ENCODE measurements at regions not wholly inside any gene's neighbourhood (a gene's known extent, or its start where the extent isn't known, plus 50 kb on each side); places are given as distances from the start of the nearest gene placed in this dataset.

DNA sequence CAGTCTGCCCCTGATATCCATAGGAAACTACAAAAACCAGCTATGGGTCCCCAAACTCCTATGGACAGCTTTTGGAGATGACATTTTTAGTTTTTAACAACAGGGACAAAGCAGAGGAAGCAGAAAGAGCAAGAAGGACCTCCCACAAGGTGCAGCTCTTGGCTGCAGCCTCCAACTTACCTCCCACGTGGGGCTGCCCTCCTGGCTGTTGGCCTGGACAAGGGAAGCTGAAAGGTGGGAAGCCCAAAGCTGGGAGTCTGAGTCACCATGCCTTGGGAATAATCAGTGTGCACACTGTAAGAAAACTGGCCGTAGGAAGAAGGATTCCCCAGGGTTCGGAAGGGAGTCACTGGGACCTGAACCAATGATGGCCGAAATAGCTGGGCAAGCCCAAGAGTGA lies 51.8 kb upstream of the PAX1 start:
- DNase-seq, result no peak

DNA sequence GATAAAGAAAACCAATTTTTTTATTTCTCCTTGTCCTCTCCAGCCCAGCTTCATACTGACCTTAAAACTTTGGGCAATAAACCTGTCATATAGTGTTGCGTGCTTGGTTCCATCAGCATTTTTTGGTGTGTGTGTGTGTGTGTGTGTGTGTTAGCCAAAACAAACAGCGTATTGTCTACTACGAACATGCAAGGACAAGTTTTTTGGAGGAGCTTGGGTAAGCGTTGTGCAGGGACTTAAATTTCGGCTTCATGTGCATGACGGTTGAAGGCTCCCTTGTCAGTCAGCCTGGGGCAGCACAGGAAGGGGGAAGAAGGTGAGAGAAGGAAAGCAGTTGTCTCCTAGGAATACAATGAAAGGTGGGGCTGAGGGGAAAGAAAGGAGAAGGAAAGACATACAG lies 62.0 kb upstream of the PAX1 start:
- no peak for DNase-seq

DNA sequence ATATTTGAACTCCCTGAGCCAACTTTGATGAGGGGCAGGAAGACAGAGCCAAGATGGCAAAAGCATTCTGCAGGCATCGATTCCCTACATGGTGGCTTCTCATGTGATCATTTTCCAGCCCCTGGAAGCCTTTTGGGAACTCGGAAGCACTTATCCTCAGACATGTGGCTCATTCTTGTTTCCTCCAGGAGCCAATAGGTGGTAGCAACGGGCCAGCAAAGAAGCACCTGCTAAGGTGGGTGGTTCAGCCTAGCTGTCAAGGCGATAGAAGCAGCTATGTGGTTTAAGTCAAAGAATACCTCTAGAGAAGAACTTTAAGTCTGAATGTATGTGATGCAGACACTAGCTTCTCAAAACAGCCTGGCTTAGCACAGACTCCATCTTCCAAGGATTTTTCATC lies 64.9 kb upstream of the PAX1 start:
- DNase-seq, result no peak

DNA sequence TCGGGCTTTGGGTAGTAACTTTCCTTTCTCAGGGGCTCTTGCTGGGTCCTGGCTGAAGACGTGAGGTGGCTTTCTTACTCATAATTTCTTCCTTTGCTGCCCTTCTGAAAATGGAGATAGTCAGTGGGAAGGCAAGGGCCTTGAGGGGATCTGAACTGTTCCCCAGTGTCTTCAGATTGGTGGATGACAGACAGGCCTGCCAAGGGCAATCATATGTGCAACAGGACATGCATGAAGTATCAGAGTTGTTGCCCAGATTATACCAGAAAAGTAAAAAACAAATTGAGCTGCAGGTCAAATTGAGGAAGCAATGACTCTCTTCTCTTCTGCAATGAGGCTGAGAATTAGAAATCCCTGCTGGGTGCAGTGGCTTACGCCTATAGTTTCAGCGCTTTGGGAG lies 71.6 kb upstream of the PAX1 start:
- DNase-seq, result no peak

DNA sequence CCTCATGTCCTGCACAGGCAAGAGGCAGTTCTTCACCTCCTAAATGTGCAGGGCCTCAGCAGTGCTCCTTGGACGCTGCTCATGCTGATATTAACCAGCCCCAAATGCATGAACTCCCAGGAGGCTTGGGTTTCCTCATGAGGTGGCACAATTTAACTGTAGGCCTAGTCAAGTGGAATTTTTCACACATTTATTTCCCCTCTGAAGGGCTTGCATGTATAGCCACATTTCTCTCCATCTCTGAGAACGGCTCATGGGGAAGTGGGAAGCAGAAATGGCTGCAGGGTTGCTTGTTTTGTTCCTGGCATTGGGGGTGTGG lies 72.8 kb upstream of the PAX1 start:
- DNase-seq, result no peak

DNA sequence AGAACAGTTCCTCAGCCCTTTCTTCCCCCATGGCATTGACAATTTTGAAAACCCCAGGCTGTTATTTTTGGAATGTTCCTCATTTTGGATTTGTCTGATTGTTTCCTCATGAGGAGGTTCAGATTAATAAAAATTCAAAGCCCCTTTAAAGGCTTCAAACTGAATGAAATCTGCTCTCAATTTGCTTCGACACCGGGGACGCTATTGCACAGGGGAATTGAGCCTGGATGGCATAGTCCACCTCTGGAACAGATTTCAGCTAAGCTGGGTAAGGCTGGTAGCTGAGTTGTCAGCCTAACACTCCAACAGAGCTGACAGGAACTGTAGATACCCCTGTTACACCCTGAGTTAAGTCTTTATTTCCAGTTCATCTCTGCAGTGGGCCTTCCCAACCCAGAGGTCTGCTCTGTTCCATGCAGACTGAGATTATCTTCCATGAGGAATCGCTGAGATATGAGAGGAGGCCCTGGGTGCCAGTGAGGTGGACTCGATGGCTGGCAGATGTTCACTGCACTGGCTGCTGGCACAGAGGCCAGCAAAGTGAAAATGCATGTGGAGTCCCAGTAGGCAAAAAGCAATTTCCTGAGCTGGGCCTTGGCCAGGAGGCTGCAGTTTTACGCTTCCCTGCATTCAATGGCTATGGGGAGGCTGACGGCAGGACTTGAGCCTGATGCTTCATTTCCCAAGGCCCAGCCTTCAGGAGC lies 73.3 kb upstream of the PAX1 start:
- no peak for DNase-seq

DNA sequence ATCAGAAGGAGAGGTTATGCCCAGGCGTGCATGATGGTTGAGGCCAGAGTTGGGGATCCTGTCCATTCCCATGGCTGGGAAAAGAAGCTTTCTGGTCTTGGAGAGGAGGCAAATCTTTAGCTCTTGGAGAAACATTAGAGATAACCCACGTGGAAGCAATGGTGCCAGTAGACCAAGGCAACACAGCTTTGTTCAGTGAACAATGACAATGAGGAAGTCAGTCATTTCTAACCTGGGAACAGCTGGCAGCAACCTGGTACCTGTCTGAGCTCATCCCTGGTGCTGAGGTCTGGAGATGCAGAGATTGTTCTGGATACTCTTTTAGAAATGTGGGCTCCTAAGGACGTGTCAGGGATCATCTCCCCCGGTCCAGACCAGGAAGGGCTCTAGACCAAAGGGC lies 76.7 kb upstream of the PAX1 start:
- DNase-seq, result no peak

DNA sequence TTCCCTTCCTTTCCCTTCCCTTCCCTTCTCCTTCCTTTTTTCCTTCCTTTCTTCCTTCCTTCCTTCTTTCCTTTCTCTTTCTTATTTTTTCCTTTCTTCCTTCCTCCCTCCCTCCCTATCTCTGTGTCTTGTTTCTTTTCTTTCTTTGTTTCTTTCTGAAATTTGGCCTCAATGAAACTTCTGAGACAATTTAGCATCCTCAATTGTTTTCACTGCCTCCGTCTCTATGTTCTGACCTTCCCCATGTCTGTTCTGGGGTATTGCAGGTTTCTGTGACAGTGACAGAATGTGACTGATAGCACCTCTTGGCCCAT lies 81.7 kb upstream of the PAX1 start:
- DNase-seq, result no peak

DNA sequence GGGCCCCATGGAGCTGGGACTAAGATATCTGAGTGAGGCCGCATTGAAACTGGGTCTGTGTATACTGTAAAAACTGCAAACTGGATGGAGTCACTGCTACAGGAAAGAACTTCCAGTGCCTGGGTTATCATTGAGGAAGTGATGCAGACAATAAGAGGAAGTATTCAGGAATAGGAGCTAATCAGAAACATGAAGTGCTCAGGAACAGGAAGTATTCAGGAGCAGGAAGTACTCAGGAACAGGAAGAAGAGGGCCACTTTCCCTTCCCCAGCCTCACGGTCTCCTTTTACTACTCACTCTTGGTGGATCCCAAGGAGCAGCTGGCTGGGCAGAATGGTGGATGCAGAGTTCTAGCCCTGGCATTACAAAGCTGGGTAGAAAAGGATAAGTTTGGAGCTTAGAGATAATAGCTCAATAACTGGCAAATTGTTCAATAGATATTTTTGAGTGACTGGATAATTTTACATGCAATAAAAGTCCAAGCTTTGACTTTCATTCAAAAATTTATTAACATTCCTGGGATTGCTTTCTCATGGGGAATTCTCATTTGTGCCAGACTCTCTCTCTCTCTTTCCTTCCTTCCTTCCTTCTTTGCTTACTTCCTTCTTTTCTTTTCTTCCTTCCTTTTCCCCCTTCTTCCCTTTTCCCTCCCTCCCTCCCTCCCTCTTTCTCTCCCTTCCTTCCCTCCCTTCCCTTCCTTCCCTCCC lies 82.2 kb upstream of the PAX1 start:
- no peak for DNase-seq

DNA sequence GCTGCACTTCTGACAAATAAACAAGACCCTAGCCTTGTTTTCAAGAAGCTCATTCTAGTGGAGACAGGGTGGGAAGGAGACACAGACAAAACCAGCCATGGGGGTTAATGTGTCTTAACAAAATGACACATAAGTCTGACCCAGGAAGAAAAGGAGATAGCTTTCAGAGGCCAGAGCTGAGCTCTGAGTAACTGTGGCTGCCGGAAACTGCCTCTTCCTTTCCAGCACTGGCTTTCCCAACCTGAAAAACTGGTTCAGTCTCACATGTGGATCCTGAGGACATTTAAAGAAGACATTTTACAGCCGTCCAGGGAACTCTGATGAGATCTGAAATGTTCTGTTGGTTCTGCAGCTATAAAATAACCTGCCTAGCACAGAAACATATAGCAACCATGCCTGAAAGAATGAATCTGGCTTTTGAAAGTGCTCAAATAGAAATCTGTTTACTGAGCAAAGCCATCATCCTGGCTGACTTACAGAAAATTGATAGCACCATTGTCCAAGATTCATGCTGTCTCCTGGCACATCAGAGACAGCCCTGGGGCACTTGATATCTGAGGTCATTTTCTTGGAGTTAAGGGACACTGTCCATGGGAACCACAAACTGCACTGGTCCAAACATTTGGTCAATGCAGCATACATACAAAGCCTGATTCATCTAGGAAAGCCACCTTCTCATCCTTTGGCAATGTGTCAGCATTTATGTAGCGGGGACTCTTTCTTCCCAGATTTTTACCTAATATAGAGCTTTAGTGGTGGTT lies 83.2 kb upstream of the PAX1 start:
- no peak for DNase-seq

DNA sequence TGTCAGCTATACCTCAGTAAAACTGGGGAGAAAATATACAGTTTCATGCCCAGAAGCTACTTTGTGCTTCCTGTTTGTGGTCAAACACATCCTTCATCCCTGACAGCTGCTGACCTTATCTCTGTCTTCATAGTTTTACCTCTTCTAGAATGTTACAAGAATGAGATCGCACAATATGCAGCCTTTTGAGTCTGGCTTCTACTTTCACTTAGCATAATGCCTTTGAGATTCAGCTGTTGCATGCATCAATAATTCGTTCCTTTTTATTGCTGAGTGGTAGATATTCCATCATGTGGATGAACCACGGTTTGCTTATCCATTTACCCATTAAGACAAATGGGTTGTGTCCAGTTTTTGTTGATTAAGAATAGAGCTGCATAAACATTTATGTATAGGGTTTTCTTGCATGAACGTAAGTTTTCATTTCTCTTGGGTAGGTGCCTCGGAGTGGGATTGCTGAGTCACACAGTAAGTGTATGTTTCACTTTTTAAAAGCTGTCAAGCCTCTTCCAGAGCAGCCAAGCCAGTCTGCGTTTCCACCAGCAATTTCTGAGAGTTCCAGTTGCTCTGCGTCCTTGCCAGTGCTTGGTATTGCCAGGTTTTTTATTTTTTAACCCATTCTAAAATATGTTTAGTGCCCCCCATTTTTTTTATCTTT lies 86.6 kb upstream of the PAX1 start:
- no peak for DNase-seq

DNA sequence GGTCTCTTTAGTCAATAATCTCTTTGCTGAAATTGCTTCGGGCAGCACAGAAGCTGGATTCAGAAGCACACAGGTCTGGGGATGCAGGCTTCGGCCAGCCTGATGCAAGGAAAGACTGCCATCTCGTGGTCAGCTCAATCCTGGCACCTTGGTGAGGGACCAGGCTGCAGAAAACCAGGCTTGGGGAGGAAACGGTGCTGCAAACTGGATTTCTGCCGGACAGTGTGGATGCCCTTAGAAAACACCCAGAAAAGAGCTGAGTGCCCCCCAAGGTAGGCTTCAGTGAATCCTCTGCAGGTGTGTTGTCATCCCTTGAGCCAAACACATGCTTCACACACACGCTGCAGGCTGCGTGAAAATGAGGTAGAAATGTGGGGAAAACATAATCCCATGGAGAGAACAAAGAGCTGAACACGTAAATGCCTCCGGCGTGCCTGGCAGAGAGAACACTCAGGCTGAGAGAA lies 89.8 kb upstream of the PAX1 start:
- peak; percentile 2 to 10 (median 4) for DNase-seq

DNA sequence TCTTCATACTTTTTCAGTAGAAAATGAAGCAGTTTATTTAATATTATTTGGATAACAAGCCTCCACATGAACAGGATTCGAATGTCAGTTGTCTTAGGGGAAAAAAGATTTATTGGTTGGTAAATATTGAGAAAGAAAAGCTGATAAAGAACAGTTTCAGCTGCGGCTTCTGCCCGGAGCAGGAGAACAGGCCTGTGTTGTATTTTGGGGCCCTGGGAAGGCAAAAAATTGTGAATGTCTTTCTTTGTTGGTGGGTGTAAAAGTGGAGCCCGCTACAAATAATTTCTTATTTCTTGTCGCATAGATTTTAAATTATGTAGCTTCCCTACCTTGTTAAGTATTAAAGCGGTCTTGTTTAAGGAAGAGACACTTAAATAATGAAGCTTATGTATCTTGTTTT lies 90.5 kb upstream of the PAX1 start:
- DNase-seq, result no peak

DNA sequence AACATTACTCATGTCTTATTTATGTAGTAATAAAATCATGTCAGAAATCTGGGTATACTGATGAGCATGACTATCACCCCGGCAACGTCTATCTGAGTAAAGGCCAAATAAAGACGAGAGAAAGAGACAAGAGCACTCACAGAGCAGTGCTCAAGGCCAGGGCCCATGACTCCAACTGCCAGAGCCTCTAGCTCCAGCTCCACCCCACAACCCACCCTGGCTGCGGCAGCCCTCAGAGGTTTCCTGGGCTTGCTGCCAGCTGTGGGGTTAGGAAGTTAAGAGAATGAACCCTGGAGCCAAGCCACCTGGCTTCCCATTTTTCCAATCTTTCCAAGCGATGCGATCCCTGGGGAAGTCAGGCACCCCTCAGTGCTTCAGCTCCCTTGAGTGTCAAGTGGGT lies 92.0 kb upstream of the PAX1 start:
- no peak for DNase-seq

DNA sequence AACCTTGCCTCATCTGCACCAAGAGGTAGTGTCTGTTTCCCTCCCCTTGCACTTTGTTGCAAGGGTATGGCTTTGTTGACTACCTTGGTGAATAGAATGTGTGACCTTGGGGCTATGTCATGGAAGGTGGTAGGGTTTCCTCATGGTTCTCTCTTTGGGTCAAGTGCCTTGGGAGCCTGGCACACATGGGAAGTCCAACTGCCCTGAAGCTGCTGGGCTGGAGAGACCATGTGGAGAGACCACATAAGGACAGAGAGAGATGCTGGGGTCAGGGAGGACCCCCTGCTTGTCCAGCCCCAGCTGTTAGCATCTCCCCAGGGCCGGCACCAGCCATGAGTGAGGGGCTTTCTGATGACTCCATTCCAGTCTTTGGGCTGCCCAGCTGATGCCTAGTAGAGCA lies 95.5 kb upstream of the PAX1 start:
- no peak for DNase-seq

DNA sequence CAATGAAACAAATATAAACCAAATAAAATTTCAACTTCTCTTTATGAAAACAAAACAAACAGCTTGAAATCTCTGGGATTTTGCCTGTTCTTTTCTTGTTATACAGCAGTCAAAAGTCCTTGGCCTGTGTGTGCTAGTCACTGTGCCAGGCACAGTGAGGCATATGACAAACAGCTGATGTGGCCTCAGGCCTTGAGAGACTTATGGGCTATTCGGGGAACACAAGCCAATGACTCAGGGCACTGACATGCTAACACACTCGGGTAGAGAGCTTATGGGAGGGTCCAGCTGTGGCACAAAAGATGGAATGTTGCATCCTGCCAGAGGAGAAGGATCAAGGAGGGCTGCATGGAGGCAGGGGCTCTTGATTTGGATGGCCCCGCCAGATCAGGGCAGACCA lies 95.4 kb upstream of the NKX2-2 start:
- no peak for DNase-seq

DNA sequence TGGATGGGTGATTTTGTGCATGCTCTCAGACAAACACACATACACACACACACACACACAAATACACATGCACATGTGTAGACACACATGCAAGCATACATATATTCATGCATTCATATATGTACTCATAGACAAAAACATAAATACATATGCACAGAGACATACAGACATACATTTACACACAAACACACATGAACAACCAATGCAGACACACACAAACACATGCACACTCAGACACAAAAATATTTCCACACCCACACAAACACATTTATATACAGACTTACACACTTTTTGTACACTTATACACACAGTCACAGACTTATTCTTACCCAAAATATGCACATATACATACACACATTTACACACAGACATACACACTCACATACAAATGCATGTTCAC lies 94.9 kb upstream of the NKX2-2 start:
- no peak for DNase-seq

DNA sequence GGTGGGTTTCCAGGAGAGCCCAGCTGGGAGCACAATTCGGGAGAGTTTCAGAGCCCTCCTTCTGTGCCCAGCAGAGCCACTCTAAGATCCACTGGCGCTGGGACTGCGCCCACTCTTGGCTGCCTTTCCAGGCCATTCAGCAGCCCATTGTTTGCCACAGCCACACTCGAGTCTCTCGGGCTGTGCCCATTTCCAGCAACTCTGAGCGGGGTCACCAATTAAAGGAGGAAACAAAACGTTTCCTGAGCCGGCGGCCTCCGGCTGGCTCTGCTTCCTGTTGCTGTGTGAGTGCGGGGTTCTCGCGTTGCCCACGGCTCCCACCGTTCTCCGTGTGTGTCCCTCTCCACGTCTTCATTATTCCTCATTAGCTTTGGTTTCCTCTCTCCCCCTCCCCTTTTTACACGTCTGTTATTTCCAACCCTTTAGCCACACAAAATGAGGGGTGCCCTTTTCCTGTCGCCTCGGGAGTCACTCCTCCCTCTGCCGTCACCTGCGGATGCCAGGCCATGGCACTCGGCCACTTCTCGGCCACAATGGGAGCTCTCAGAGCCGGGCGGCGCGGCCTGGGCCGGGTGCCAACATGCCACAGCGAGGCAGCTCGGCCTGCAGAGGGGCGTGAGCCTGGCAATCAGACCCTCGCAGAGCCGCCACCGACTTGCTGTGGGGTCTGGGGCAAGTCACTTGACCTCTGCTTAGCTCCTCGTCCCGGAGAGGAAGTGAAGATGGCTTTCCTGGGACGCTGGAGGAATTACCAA lies 94.3 kb upstream of the NKX2-2 start:
- no peak for DNase-seq

DNA sequence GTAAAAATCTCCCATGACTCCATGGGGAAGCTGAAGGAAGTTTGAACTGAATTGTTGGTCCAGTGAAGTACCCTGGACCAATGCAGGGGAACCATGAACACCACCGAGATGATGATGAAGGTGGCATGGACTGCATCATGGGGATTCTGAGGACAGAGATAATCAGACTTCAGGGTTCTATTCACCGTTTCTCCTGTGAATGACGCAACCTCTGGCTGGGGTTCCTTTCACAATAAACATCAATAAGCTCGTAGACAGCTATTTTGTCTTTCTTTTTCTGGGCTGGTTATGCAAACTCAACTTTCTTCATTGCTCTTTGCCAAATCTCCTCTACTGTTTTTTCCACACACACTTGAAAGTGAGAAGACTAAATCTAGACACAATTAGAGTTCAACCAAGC lies 87.9 kb upstream of the NKX2-2 start:
- no peak for DNase-seq

DNA sequence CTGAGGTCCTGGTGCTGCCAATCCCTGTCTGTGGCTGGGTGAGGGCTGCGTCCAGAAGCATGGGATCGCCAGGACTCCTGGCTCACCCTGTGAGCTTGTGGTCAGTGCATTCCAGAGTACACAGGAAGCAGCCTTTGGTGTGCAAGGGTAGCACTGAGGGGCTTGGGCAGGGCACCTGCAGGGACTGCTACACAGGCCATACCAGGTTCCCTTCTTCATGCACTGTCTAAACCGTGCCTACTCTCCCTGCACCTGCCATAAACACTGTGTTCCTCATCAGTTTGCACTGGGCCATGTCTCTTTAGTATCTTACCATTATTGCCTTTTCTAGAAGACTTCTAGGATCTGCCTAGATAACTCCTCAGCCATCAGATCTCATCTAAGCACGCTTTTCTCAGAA lies 72.8 kb upstream of the NKX2-2 start:
- no peak for DNase-seq

DNA sequence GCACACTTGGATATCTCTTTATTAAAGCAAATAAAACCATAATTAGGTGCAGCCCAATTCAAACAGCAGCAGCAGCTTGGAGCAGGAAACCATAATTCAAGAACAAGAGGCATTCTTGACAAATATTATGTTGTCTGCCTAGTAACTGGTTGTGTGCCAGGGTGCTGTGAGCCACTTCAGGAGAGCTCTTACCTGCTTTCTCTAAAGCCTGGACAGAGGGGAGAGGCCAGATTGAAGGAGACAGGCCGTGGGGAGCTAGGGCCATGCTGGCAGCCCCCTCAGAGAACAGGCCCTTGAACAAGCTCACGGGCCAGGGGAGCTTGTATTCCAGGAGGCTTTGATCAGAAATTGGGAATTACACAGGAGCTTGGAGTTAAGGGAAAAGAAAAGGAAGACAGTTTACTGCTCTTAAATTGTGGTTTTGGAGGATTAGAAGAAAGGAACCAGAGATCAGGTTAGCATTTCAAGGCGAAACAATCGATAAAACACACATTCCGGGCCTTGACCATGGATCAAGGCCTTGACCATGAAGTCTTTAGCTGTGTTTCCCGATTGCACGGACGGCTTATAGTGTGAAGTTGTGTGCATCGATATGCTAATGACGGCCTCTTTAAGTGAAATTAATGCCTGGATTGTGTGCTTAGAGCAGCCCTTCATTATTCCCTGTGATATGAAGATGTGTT lies 69.8 kb upstream of the NKX2-2 start:
- no peak for DNase-seq

DNA sequence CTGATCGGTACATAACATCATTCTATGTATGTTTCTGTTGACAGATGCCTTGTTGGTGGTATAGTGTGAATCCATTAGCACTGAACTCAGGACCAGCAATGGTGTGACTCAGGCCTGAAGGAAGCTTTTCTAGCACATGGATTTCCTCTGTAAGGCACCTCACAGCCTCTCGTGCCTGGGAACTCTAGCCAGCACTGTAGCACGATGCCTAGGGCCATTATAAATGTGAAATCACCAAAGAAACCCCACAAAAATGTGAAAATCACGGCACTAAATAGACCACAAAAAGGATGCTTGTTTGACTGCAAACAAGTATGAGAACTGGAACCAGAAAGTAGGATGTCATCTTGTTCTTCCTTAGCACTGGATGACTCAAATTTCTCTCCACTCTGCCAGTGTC lies 63.7 kb upstream of the NKX2-2 start:
- DNase-seq, result no peak
